HL-60 (cell line): ENCODE measurements at regions not wholly inside any gene's neighbourhood (a gene's known extent, or its start where the extent isn't known, plus 50 kb on each side); places are given as distances from the start of the nearest gene placed in this dataset.

Source experiments
- DNase-seq, 2 experiments: peaks; one replicate each; pipeline ENCODE4 v3.0.0-alpha.2; 2010 to 2020; ENCODE audit warnings: low read depth in 1 of 2, low spot score in 1 of 2
- H3K27ac ChIP-seq: fragments of 250-450 bp; sonication (Bioruptor Pico); replicated peaks from 2 replicates; pipeline ENCODE4 v1.5.1; 2020; ENCODE audit warnings: mild to moderate bottlenecking, moderate library complexity
- H3K27me3 ChIP-seq: fragments of 250-450 bp; sonication (Bioruptor Pico); 2 replicates; pipeline ENCODE4 v1.5.1; 2021; ENCODE audit warnings: mild to moderate bottlenecking, moderate library complexity; ENCODE audit not compliant: insufficient read depth, poor library complexity, severe bottlenecking
- H3K4me3 ChIP-seq: replicated peaks from 2 replicates; pipeline ENCODE4 v1.5.1; 2011; ENCODE audit warnings: mild to moderate bottlenecking, control low read depth, low read length; ENCODE audit not compliant: insufficient read depth
- GABPA ChIP-seq: IDR thresholded peaks from 2 replicates; pipeline ENCODE4 v1.6.1; 2012; ENCODE audit warnings: low read depth
- POLR2AphosphoS5 ChIP-seq: IDR thresholded peaks from 2 replicates; pipeline ENCODE4 v1.6.1; 2012; ENCODE audit warnings: low read depth
- SPI1 ChIP-seq: IDR thresholded peaks from 2 replicates; pipeline ENCODE4 v1.6.1; 2012; ENCODE audit warnings: low read depth, mild to moderate bottlenecking, borderline replicate concordance
- TF ChIP-seq, protein P1 (sequence below): IDR thresholded peaks from one replicate; pipeline ENCODE4 v1.5.1; 2011; ENCODE audit warnings: low read length, control low read depth, inconsistent platforms; ENCODE audit not compliant: insufficient read depth
- TF ChIP-seq, protein P2 (sequence below): IDR thresholded peaks from 2 replicates; pipeline ENCODE4 v1.6.1; 2012; ENCODE audit warnings: low read depth; ENCODE audit not compliant: insufficient replicate concordance

DNA sequence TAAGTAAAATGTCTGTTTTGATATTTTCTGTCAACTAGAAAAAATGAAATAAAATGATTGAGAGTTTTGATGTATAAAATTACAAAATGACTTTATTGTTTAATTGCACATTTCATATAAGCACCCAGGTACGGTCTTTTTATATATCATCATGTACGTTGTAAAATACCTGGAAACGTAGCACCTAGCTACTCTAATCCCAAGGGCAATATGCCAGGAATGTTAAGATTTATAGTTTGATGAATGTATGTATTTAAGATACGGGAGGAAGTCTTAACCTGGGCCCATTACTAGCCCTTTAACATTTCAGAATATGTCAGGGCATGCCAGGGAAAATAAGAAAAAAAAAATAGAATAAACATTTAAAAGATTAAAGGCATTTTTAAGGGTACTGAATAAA, 490.9 kb upstream of the NRSN1 start:
- Histone ChIP-seq H3K27me3 (no peaks in the 10 kb centered on the region), H3K27ac (no peak overlapping the region), H3K4me3 (no peak overlapping the region)
- no peak for TF ChIP-seq SPI1
- no peak for TF ChIP-seq GABPA
- TF ChIP-seq, protein P1, sequence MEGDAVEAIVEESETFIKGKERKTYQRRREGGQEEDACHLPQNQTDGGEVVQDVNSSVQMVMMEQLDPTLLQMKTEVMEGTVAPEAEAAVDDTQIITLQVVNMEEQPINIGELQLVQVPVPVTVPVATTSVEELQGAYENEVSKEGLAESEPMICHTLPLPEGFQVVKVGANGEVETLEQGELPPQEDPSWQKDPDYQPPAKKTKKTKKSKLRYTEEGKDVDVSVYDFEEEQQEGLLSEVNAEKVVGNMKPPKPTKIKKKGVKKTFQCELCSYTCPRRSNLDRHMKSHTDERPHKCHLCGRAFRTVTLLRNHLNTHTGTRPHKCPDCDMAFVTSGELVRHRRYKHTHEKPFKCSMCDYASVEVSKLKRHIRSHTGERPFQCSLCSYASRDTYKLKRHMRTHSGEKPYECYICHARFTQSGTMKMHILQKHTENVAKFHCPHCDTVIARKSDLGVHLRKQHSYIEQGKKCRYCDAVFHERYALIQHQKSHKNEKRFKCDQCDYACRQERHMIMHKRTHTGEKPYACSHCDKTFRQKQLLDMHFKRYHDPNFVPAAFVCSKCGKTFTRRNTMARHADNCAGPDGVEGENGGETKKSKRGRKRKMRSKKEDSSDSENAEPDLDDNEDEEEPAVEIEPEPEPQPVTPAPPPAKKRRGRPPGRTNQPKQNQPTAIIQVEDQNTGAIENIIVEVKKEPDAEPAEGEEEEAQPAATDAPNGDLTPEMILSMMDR: no peak
- TF ChIP-seq, protein P2, sequence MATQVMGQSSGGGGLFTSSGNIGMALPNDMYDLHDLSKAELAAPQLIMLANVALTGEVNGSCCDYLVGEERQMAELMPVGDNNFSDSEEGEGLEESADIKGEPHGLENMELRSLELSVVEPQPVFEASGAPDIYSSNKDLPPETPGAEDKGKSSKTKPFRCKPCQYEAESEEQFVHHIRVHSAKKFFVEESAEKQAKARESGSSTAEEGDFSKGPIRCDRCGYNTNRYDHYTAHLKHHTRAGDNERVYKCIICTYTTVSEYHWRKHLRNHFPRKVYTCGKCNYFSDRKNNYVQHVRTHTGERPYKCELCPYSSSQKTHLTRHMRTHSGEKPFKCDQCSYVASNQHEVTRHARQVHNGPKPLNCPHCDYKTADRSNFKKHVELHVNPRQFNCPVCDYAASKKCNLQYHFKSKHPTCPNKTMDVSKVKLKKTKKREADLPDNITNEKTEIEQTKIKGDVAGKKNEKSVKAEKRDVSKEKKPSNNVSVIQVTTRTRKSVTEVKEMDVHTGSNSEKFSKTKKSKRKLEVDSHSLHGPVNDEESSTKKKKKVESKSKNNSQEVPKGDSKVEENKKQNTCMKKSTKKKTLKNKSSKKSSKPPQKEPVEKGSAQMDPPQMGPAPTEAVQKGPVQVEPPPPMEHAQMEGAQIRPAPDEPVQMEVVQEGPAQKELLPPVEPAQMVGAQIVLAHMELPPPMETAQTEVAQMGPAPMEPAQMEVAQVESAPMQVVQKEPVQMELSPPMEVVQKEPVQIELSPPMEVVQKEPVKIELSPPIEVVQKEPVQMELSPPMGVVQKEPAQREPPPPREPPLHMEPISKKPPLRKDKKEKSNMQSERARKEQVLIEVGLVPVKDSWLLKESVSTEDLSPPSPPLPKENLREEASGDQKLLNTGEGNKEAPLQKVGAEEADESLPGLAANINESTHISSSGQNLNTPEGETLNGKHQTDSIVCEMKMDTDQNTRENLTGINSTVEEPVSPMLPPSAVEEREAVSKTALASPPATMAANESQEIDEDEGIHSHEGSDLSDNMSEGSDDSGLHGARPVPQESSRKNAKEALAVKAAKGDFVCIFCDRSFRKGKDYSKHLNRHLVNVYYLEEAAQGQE: no peak
- no peak for TF ChIP-seq POLR2AphosphoS5
- DNase-seq: no peak

DNA sequence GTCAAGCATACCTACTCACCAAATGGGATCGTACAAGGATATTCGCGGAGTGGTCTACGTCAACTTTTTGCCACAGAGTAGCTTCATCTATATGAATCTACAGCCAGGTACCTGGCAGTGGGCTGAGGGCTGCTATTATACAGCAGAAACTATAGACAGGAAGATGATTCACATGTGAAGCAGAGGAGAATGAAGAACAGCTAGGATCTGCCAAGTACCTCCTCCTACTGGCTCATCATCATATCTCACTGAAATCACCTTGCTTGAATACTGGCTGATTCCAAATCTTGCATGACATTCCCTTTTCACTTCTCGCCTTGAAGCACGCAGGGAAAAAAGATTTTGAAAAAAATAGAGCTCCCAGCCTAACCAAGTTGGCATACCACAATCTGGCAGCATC, 488.7 kb upstream of the NRSN1 start:
- no peak for DNase-seq
- H3K27me3 ChIP-seq: no peaks in the 10 kb centered on the region
- H3K4me3 ChIP-seq: no peak overlapping the region

DNA sequence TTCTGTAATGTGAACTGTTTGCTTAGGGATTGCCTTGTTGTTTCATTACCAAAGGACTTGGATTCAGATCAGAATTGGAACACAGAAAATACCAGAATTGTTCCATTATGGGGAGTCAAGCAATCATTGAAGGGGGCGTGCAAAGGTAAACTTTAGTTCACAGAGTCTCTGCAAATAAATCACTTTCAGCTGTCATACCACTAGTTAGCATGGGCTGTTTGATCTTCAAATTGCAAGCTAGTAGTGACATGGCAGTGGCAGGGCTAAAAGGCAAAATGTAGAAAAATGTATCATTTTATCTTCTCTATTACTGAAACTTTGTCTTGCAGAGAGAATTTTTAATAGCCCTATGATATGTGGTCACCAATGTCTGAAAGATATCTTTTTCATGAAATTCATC, 483.2 kb upstream of the NRSN1 start:
- no peak for DNase-seq
- Histone ChIP-seq H3K27ac (no peak overlapping the region), H3K27me3 (no peaks in the 10 kb centered on the region), H3K4me3 (no peak overlapping the region)
- TF ChIP-seq, protein P2: no peak
- TF ChIP-seq POLR2AphosphoS5: no peak
- no peak for TF ChIP-seq SPI1
- TF ChIP-seq, protein P1: no peak
- no peak for TF ChIP-seq GABPA

More for the DNA sequence above, 488.7 kb upstream of the NRSN1 start:
- no peak overlapping the region for H3K27ac ChIP-seq
- TF ChIP-seq, protein P2: no peak
- TF ChIP-seq POLR2AphosphoS5: no peak

DNA sequence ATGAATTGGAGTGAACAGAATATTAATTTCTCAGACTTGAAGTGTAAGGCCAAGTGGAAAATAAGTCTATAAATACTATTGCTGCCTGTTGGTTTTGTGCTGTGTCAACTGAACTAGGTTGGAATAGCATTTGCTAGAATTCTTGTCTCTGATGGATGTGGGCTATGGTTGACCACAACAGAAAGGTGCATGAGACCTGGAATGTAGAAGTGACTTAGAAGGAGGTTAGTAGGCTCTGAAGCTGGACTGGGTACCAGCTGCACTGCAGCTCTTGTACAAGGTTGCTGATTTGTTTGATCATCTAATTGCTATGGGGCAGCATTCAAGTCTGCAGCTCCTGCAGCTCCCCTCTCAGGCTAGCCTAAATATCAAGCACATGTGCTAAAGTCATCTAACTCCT, 479.0 kb upstream of the NRSN1 start:
- Histone ChIP-seq H3K27ac (no peak overlapping the region), H3K4me3 (no peak overlapping the region), H3K27me3 (no peaks in the 10 kb centered on the region)
- TF ChIP-seq, protein P2: no peak
- TF ChIP-seq POLR2AphosphoS5: no peak
- TF ChIP-seq, protein P1: no peak
- no peak for TF ChIP-seq GABPA
- no peak for TF ChIP-seq SPI1
- DNase-seq: no peak
